NCI-H2081 treated with DMSO at 0.1 percent for 48 hours (cell line): ENCODE measurements at regions not wholly inside any gene's neighbourhood (a gene's known extent, or its start where the extent isn't known, plus 50 kb on each side); places are given as distances from the start of the nearest gene placed in this dataset.
"Not testable (repeated sequence)": the region's sequence is repeated elsewhere in the genome, so short reads cannot be mapped to it uniquely, and the experiment has no call there.

Experiments used
- DNase-seq: peaks from one replicate; lab custom pipeline; 2025; lab: John Stamatoyannopoulos, UW

GRCh38 chr1:163472651-163473248 lies 151.0 kb downstream of the NUF2 start:
- DNase-seq, result no peak

GRCh38 chr1:163477276-163477830 lies 155.6 kb downstream of the NUF2 start:
- DNase-seq, result no peak

- DNase-seq, result not testable (repeated sequence)
These were observed 176.9 kb downstream of the NUF2 start for GRCh38 chr1:163498391-163499330.

GRCh38 chr1:163504331-163504978 lies 182.7 kb downstream of the NUF2 start:
- no peak for DNase-seq

GRCh38 chr1:163509114-163509513 lies 187.4 kb downstream of the NUF2 start:
- no peak for DNase-seq

GRCh38 chr1:163512349-163512989 lies 190.7 kb downstream of the NUF2 start:
- DNase-seq, result no peak

GRCh38 chr1:163523375-163524029 lies 201.7 kb downstream of the NUF2 start:
- DNase-seq, result no peak

- DNase-seq, result no peak
These were observed 207.1 kb downstream of the NUF2 start for GRCh38 chr1:163528710-163529348.

GRCh38 chr1:163531345-163531744 lies 209.6 kb downstream of the NUF2 start:
- DNase-seq, result no peak

GRCh38 chr1:163535401-163535800 lies 213.6 kb downstream of the NUF2 start:
- no peak for DNase-seq

GRCh38 chr1:163535807-163536206 lies 214.1 kb downstream of the NUF2 start:
- no peak for DNase-seq

- DNase-seq, result no peak
These were observed 216.1 kb downstream of the NUF2 start for GRCh38 chr1:163537809-163538208.

GRCh38 chr1:163538667-163539066 lies 216.9 kb downstream of the NUF2 start:
- no peak for DNase-seq

- no peak for DNase-seq
These were observed 219.0 kb downstream of the NUF2 start for GRCh38 chr1:163540727-163541126.

GRCh38 chr1:163544441-163544840 lies 222.7 kb downstream of the NUF2 start:
- no peak for DNase-seq

- DNase-seq, result no peak
These were observed 236.4 kb downstream of the NUF2 start for GRCh38 chr1:163558162-163558561.

GRCh38 chr1:163561580-163562295 lies 240.0 kb downstream of the NUF2 start:
- peak; percentile 22 for DNase-seq

- DNase-seq, result no peak
These were observed 240.6 kb downstream of the NUF2 start for GRCh38 chr1:163562355-163562754.

GRCh38 chr1:163565166-163565565 lies 243.4 kb downstream of the NUF2 start:
- DNase-seq, result no peak

- no peak for DNase-seq
These were observed 248.3 kb downstream of the NUF2 start for GRCh38 chr1:163570071-163570470.
